CD4-positive, alpha-beta T cell (primary cell): ENCODE measurements at regions not wholly inside any gene's neighbourhood (a gene's known extent, or its start where the extent isn't known, plus 50 kb on each side); places are given as distances from the start of the nearest gene placed in this dataset.

Experiments used
- ATAC-seq: fragments of 200-7000 bp; cut with Tn5 transposase; one replicate; pipeline ENCODE4 v1.10.0; 2022; ENCODE audit warnings: mild to moderate bottlenecking; ENCODE audit not compliant: poor library complexity
- CTCF ChIA-PET: fragments of 350-600 bp; sonication (Branson Sonifier 250); formaldehyde crosslinking; loops from one replicate; lab custom pipeline; 2021; ENCODE audit warnings: antibody characterized with exemption, inconsistent platforms; lab: Charles Lee
- POLR2A ChIA-PET: fragments of 350-600 bp; sonication (Branson Sonifier 250); formaldehyde crosslinking; loops from one replicate; lab custom pipeline; 2021; ENCODE audit warnings: antibody characterized with exemption, inconsistent platforms; lab: Charles Lee
- DNase-seq, 14 experiments: peaks; one replicate each; pipeline ENCODE4 v3.0.0-alpha.2; 2013 to 2020; ENCODE audit warnings: mixed read lengths in 2 of 14
- H3K27ac ChIP-seq, 2 donors: one replicate each; pipeline versions ENCODE4 v1.5.1 to v1.7.0; 2013; ENCODE audit warnings: low read length in 2 of 2, low read depth in 1 of 2, mild to moderate bottlenecking in 1 of 2
- H3K27me3 ChIP-seq, 2 experiments: 1 replicate in 1 of 2; 2 replicates in 1 of 2; pipeline versions ENCODE4 v1.6.1 to v1.7.0; 2013; ENCODE audit warnings: low read length in 2 of 2, control low read depth in 1 of 2, mild to moderate bottlenecking in 1 of 2, moderate library complexity in 1 of 2; ENCODE audit not compliant: insufficient read depth in 2 of 2, control insufficient read depth in 1 of 2
- H3K36me3 ChIP-seq: one replicate; pipeline ENCODE4 v1.6.1; 2013; ENCODE audit warnings: low read length, control low read depth; ENCODE audit not compliant: insufficient read depth
- H3K4me1 ChIP-seq: one replicate; pipeline ENCODE4 v1.6.1; 2013; ENCODE audit warnings: low read length, control low read depth; ENCODE audit not compliant: insufficient read depth
- H3K4me3 ChIP-seq: one replicate; pipeline ENCODE4 v1.5.1; 2013; ENCODE audit warnings: mild to moderate bottlenecking, low read length, moderate library complexity
- H3K9me3 ChIP-seq, 2 experiments: 1 replicate in 1 of 2; 2 replicates in 1 of 2; pipeline versions ENCODE4 v1.6.1 to v1.7.0; 2013; ENCODE audit warnings: low read length in 2 of 2, mild to moderate bottlenecking in 2 of 2, control low read depth in 1 of 2, moderate library complexity in 1 of 2; ENCODE audit not compliant: control insufficient read depth in 1 of 2, insufficient read depth in 1 of 2
- H3K27ac Mint-ChIP-seq: one replicate; pipeline ENCODE4 v1.8.0; 2020; ENCODE audit warnings: mixed read lengths
- H3K27me3 Mint-ChIP-seq: one replicate; pipeline ENCODE4 v1.8.0; 2021; ENCODE audit warnings: mixed read lengths
- H3K36me3 Mint-ChIP-seq: one replicate; pipeline ENCODE4 v1.8.0; 2021; ENCODE audit warnings: low read depth, mixed read lengths
- H3K4me1 Mint-ChIP-seq: one replicate; pipeline ENCODE4 v1.8.0; 2021; ENCODE audit warnings: low read depth, mixed read lengths
- H3K4me3 Mint-ChIP-seq: one replicate; pipeline ENCODE4 v1.8.0; 2020; ENCODE audit warnings: mild to moderate bottlenecking, mixed read lengths
- H3K9me3 Mint-ChIP-seq: one replicate; pipeline ENCODE4 v1.8.0; 2020; ENCODE audit warnings: mixed read lengths
- CTCF ChIP-seq: fragments of 200-600 bp; IDR thresholded peaks from one replicate; pipeline ENCODE4 v1.8.0; 2022; ENCODE audit warnings: antibody characterized with exemption, mild to moderate bottlenecking
- intact Hi-C, 2 experiments: fragments of 100-400 bp; cut with DNase I in 1 of 2; cut with micrococcal nuclease in 1 of 2; formaldehyde crosslinking; loops; one replicate each; pipeline versions ENCODE4 v1.15.1 to v1.9.0; 2023 to 2025; cut with DNase I, micrococcal nuclease

GRCh38 chr2:176639671-176640070, 370.4 kb downstream of the MTX2 start:
- no peak overlapping the region for H3K27ac Mint-ChIP-seq
- ATAC-seq (no peak), DNase-seq (no peak)
- H3K4me1 ChIP-seq = peaks cover 10% of the 10 kb centered on the region
- no peak overlapping the region for H3K4me3 ChIP-seq
- POLR2A ChIA-PET = no interaction called here
- H3K27ac ChIP-seq = no peak overlapping the region
- intact Hi-C loops = loop anchor here in 1 of 2 experiments (5.0 kb wide), 1 partner anchor 512 kb away; the partner anchor contains the start of gene HOXD8
- no peak overlapping the region for H3K4me3 Mint-ChIP-seq
- CTCF ChIA-PET = interaction anchor here (2.0 kb wide), 1 partner anchor 13 kb away, joined by 6 read pairs; no protein-coding TSS in a partner anchor
- H3K9me3 ChIP-seq = peaks cover 0 to 4% of the 10 kb centered on the region in 2 experiments
- H3K4me1 Mint-ChIP-seq = peaks cover 8% of the 10 kb centered on the region
- peaks cover 23 to 81% of the 10 kb centered on the region in 2 experiments for H3K27me3 ChIP-seq
- no peaks in the 10 kb centered on the region for H3K36me3 Mint-ChIP-seq
- no peak for TF ChIP-seq CTCF
- H3K36me3 ChIP-seq = no peaks in the 10 kb centered on the region
- H3K27me3 Mint-ChIP-seq = peaks cover 84% of the 10 kb centered on the region
- no peaks in the 10 kb centered on the region for H3K9me3 Mint-ChIP-seq

- Mint-ChIP-seq H3K4me1 (peaks cover 8% of the 10 kb centered on the region), H3K4me3 (no peak overlapping the region), H3K27ac (no peak overlapping the region), H3K9me3 (no peaks in the 10 kb centered on the region), H3K36me3 (no peaks in the 10 kb centered on the region), H3K27me3 (peaks cover 89% of the 10 kb centered on the region)
- intact Hi-C loops = no loop called here
- ChIA-PET CTCF (no interaction called here), POLR2A (no interaction called here)
- ATAC-seq = no peak
- Histone ChIP-seq H3K4me1 (peaks cover 10% of the 10 kb centered on the region), H3K27me3 (peaks cover 26 to 83% of the 10 kb centered on the region in 2 experiments), H3K9me3 (peaks cover 0 to 4% of the 10 kb centered on the region in 2 experiments), H3K4me3 (no peak overlapping the region), H3K36me3 (no peaks in the 10 kb centered on the region), H3K27ac (no peak overlapping the region)
- DNase-seq = no peak
- TF ChIP-seq CTCF = no peak
Measured at GRCh38 chr2:176641436-176641835, 372.2 kb downstream of the MTX2 start.

- H3K9me3 Mint-ChIP-seq = no peaks in the 10 kb centered on the region
- TF ChIP-seq CTCF = no peak
- CTCF ChIA-PET = no interaction called here
Measured at GRCh38 chr2:176642074-176642473, 372.8 kb downstream of the MTX2 start.

More at GRCh38 chr2:176642074-176642473, 372.8 kb downstream of the MTX2 start:
- Histone ChIP-seq H3K4me3 (no peak overlapping the region), H3K36me3 (no peaks in the 10 kb centered on the region), H3K27me3 (peaks cover 25 to 84% of the 10 kb centered on the region in 2 experiments), H3K27ac (no peak overlapping the region), H3K9me3 (peaks cover 0 to 4% of the 10 kb centered on the region in 2 experiments), H3K4me1 (peaks cover 9% of the 10 kb centered on the region)
- no peak for DNase-seq
- Mint-ChIP-seq H3K4me1 (peaks cover 7% of the 10 kb centered on the region), H3K4me3 (no peak overlapping the region), H3K27ac (no peak overlapping the region), H3K36me3 (no peaks in the 10 kb centered on the region), H3K27me3 (peaks cover 91% of the 10 kb centered on the region)
- POLR2A ChIA-PET = no interaction called here
- ATAC-seq = no peak
- intact Hi-C loops = no loop called here
